ENCODE measurements at regions not wholly inside any gene's neighbourhood (a gene's known extent, or its start where the extent isn't known, plus 50 kb on each side); places are given as distances from the start of the nearest gene placed in this dataset.

DNA sequence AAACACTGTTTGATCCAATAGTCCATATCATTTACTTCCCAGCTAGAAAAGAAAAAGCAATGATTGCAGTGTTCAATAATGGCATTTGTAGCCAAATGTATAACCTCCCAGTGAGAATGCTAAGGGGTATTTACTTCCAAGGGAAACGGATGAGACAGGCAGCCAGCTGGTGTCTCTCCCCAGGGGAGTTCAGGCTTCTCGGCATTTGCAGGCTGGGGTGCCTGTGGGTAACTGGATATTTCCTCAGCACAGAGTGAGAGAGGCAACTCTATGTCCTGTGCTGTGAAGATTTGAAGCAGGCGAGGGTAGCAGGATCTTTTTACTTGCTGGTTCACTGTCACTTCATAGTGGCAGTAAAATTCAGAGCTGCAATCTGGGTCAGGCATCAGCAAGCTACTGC, 1455.6 kb upstream of the TMEM132C start:
- Histone ChIP-seq H3K27me3 (replicated peaks in 1 of 4; ENCODE audit: control extremely low read depth in 1 of 4, control insufficient read depth in 3 of 4, insufficient read depth in 4 of 4, low read length in 3 of 4) (no peaks in the 10 kb centered on the region), H3K9ac (ENCODE audit: low read length) (no peak overlapping the region), H3K27ac (ENCODE audit: low read length in 2 of 2) (no peak overlapping the region), H4K20me1 (ENCODE audit: control insufficient read depth, insufficient read depth, low read length, poor library complexity, severe bottlenecking) (no peaks in the 10 kb centered on the region), H3K36me3 (replicated peaks in 1 of 2; ENCODE audit: control extremely low read depth in 1 of 2, control insufficient read depth in 1 of 2, extremely low read depth in 1 of 2, insufficient read depth in 2 of 2, low read length in 1 of 2) (no peaks in the 10 kb centered on the region), H3K4me2 (replicated peaks; ENCODE audit: low read depth, low read length, poor library complexity, severe bottlenecking) (no peak overlapping the region), H2AFZ (ENCODE audit: insufficient read depth, low read depth, low read length, poor library complexity, severe bottlenecking) (no peak overlapping the region), H3K4me3 (ENCODE audit: control extremely low read depth in 1 of 5, extremely low read depth in 1 of 5, insufficient read depth in 1 of 5, low read depth in 2 of 5, low read length in 4 of 5) (no peak overlapping the region), H3K4me1 (ENCODE audit: control insufficient read depth in 2 of 2, insufficient read depth in 2 of 2, low read length in 2 of 2) (no peaks in the 10 kb centered on the region), H3K79me2 (ENCODE audit: control insufficient read depth, insufficient read depth, low read length) (no peaks in the 10 kb centered on the region), H3K9me3 (ENCODE audit: control extremely low read depth in 1 of 3, control insufficient read depth in 2 of 3, insufficient read depth in 1 of 3, low read length in 2 of 3) (no peaks in the 10 kb centered on the region)
- DNase-seq (no peak), ATAC-seq (ENCODE audit: low read depth) (no peak)
- no peak overlapping the region for H3K4me3 Mint-ChIP-seq
- H3K4me1 Mint-ChIP-seq, result no peaks in the 10 kb centered on the region
- no peak overlapping the region for H3K27ac Mint-ChIP-seq
- no peaks in the 10 kb centered on the region for H3K27me3 Mint-ChIP-seq
- intact Hi-C loops (cut with micrococcal nuclease), result no loop called here
- no peaks in the 10 kb centered on the region for H3K9me3 Mint-ChIP-seq (ENCODE audit: insufficient read depth)
- CTCF ChIA-PET, result no interaction called here
- TF ChIP-seq EZH2 (IDR thresholded peaks at IDR 0.05; ENCODE audit: borderline replicate concordance, insufficient read depth, low read depth, low read length, poor library complexity, severe bottlenecking), result no peak
- TF ChIP-seq, protein P1, sequence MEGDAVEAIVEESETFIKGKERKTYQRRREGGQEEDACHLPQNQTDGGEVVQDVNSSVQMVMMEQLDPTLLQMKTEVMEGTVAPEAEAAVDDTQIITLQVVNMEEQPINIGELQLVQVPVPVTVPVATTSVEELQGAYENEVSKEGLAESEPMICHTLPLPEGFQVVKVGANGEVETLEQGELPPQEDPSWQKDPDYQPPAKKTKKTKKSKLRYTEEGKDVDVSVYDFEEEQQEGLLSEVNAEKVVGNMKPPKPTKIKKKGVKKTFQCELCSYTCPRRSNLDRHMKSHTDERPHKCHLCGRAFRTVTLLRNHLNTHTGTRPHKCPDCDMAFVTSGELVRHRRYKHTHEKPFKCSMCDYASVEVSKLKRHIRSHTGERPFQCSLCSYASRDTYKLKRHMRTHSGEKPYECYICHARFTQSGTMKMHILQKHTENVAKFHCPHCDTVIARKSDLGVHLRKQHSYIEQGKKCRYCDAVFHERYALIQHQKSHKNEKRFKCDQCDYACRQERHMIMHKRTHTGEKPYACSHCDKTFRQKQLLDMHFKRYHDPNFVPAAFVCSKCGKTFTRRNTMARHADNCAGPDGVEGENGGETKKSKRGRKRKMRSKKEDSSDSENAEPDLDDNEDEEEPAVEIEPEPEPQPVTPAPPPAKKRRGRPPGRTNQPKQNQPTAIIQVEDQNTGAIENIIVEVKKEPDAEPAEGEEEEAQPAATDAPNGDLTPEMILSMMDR (IDR thresholded peaks at IDR 0.05), result no peak
- POLR2A ChIA-PET, result no interaction called here
- WGBS (ENCODE audit: insufficient coverage), result 38% methylated on average over 3 of the region's 3 CpGs

DNA sequence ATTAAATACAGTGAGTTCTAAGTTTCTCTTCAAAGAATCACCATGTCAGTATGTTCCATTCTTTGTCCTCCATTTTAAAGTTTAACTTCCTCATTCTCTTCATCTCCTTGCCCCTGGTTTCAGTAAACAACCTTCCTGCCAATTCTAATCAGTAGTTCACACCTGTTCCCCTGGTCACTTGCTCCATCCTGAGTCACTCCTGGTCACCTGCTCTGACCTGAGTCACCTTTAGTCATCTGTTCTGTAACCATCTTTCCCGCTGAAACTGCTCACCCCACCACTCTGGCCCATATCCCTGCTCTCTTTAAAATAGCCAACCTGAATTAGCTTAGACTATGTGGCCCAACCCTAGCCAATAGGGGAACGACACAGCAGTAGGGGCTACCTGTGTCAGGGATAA, 1447.4 kb upstream of the TMEM132C start:
- ATAC-seq (ENCODE audit: low read depth) (no peak), DNase-seq (no peak)
- H3K4me3 Mint-ChIP-seq, result no peak overlapping the region
- no peaks in the 10 kb centered on the region for H3K4me1 Mint-ChIP-seq
- no peaks in the 10 kb centered on the region for H3K79me2 ChIP-seq (ENCODE audit: control insufficient read depth, insufficient read depth, low read length)
- H3K4me1 ChIP-seq (ENCODE audit: control insufficient read depth in 2 of 2, insufficient read depth in 2 of 2, low read length in 2 of 2), result no peaks in the 10 kb centered on the region
- no peaks in the 10 kb centered on the region for H3K27me3 Mint-ChIP-seq
- H3K9ac ChIP-seq (ENCODE audit: low read length), result no peak overlapping the region
- intact Hi-C loops (cut with micrococcal nuclease), result no loop called here
- WGBS (ENCODE audit: insufficient coverage), result 76% methylated on average over 2 of the region's 2 CpGs
- no peaks in the 10 kb centered on the region for H4K20me1 ChIP-seq (ENCODE audit: control insufficient read depth, insufficient read depth, low read length, poor library complexity, severe bottlenecking)
- POLR2A ChIA-PET, result no interaction called here
- no peak overlapping the region for H3K4me2 ChIP-seq (replicated peaks; ENCODE audit: low read depth, low read length, poor library complexity, severe bottlenecking)
- TF ChIP-seq, protein P1 (IDR thresholded peaks at IDR 0.05), result no peak
- no peak for TF ChIP-seq EZH2 (IDR thresholded peaks at IDR 0.05; ENCODE audit: borderline replicate concordance, insufficient read depth, low read depth, low read length, poor library complexity, severe bottlenecking)
- no peak overlapping the region for H3K27ac ChIP-seq (ENCODE audit: low read length in 2 of 2)
- no peak overlapping the region for H3K27ac Mint-ChIP-seq
- no peaks in the 10 kb centered on the region for H3K9me3 Mint-ChIP-seq (ENCODE audit: insufficient read depth)
- no peak overlapping the region for H3K4me3 ChIP-seq (ENCODE audit: control extremely low read depth in 1 of 5, extremely low read depth in 1 of 5, insufficient read depth in 1 of 5, low read depth in 2 of 5, low read length in 4 of 5)
- H3K36me3 ChIP-seq (replicated peaks in 1 of 2; ENCODE audit: control extremely low read depth in 1 of 2, control insufficient read depth in 1 of 2, extremely low read depth in 1 of 2, insufficient read depth in 2 of 2, low read length in 1 of 2), result no peaks in the 10 kb centered on the region
- peaks cover 0 to 9% (median 0%) of the 10 kb centered on the region in 3 donors for H3K9me3 ChIP-seq (ENCODE audit: control extremely low read depth in 1 of 3, control insufficient read depth in 2 of 3, insufficient read depth in 1 of 3, low read length in 2 of 3)
- H2AFZ ChIP-seq (ENCODE audit: insufficient read depth, low read depth, low read length, poor library complexity, severe bottlenecking), result no peak overlapping the region
- CTCF ChIA-PET, result interaction anchor here (0.6 kb wide), 1 partner anchor 666 kb away, joined by 3 read pairs; no protein-coding TSS in a partner anchor
- no peaks in the 10 kb centered on the region for H3K27me3 ChIP-seq (replicated peaks in 1 of 4; ENCODE audit: control extremely low read depth in 1 of 4, control insufficient read depth in 3 of 4, insufficient read depth in 4 of 4, low read length in 3 of 4)

Measured in B cell (primary cell).